Activated CD4-positive, alpha-beta memory T cell treated with anti-CD3 and anti-CD28 coated beads for 36 hours (primary cell): ENCODE measurements at regions not wholly inside any gene's neighbourhood (a gene's known extent, or its start where the extent isn't known, plus 50 kb on each side); places are given as distances from the start of the nearest gene placed in this dataset.

Experiments
- CTCF ChIA-PET: fragments of 350-600 bp; sonication (Branson Sonifier 250); formaldehyde crosslinking; loops from one replicate; lab custom pipeline; 2021; ENCODE audit warnings: antibody characterized with exemption, inconsistent platforms; lab: Charles Lee
- POLR2A ChIA-PET: fragments of 350-600 bp; sonication (Branson Sonifier 250); formaldehyde crosslinking; loops from one replicate; lab custom pipeline; 2021; ENCODE audit warnings: antibody characterized with exemption; lab: Charles Lee
- DNase-seq: peaks from one replicate; pipeline ENCODE4 v3.0.0-alpha.2; 2020
- H3K27ac Mint-ChIP-seq: one replicate; pipeline ENCODE4 v1.8.0; 2021; ENCODE audit warnings: mixed read lengths
- H3K27me3 Mint-ChIP-seq: one replicate; pipeline ENCODE4 v1.8.0; 2021; ENCODE audit warnings: mixed read lengths
- H3K36me3 Mint-ChIP-seq: one replicate; pipeline ENCODE4 v1.8.0; 2021; ENCODE audit warnings: mixed read lengths
- H3K4me1 Mint-ChIP-seq: one replicate; pipeline ENCODE4 v1.8.0; 2021; ENCODE audit warnings: low read depth, mixed read lengths
- H3K4me3 Mint-ChIP-seq: one replicate; pipeline ENCODE4 v1.8.0; 2021; ENCODE audit warnings: mild to moderate bottlenecking, mixed read lengths
- H3K9me3 Mint-ChIP-seq: one replicate; pipeline ENCODE4 v1.8.0; 2021; ENCODE audit warnings: mixed read lengths
- intact Hi-C: fragments of 100-400 bp; cut with micrococcal nuclease; formaldehyde crosslinking; loops from one replicate; pipeline ENCODE4 v1.15.1; 2023

- intact Hi-C loops = no loop called here
- no peak for DNase-seq
Observed at GRCh38 chr11:122435540-122436187, 219.9 kb upstream of the UBASH3B start.

GRCh38 chr11:122434786-122435185 lies 220.7 kb upstream of the UBASH3B start:
- Mint-ChIP-seq H3K36me3 (no peaks in the 10 kb centered on the region), H3K9me3 (no peaks in the 10 kb centered on the region), H3K27me3 (peaks cover 6% of the 10 kb centered on the region), H3K4me3 (no peak overlapping the region), H3K27ac (no peak overlapping the region), H3K4me1 (no peaks in the 10 kb centered on the region)
- ChIA-PET POLR2A (no interaction called here), CTCF (no interaction called here)
- DNase-seq = no peak
- intact Hi-C loops = no loop called here

More at GRCh38 chr11:122435540-122436187, 219.9 kb upstream of the UBASH3B start:
- H3K27me3 Mint-ChIP-seq = peaks cover 12% of the 10 kb centered on the region
- H3K9me3 Mint-ChIP-seq = no peaks in the 10 kb centered on the region
- H3K4me3 Mint-ChIP-seq = no peak overlapping the region
- POLR2A ChIA-PET = no interaction called here
- no peaks in the 10 kb centered on the region for H3K4me1 Mint-ChIP-seq
- H3K36me3 Mint-ChIP-seq = no peaks in the 10 kb centered on the region
- H3K27ac Mint-ChIP-seq = no peak overlapping the region
- CTCF ChIA-PET = no interaction called here

GRCh38 chr11:122430490-122430889 lies 225.0 kb upstream of the UBASH3B start:
- no peaks in the 10 kb centered on the region for H3K4me1 Mint-ChIP-seq
- CTCF ChIA-PET = no interaction called here
- DNase-seq = no peak
- no peak overlapping the region for H3K27ac Mint-ChIP-seq
- POLR2A ChIA-PET = no interaction called here
- H3K36me3 Mint-ChIP-seq = no peaks in the 10 kb centered on the region
- peaks cover 3% of the 10 kb centered on the region for H3K27me3 Mint-ChIP-seq
- H3K9me3 Mint-ChIP-seq = no peaks in the 10 kb centered on the region
- no peak overlapping the region for H3K4me3 Mint-ChIP-seq
- intact Hi-C loops = no loop called here

- no peaks in the 10 kb centered on the region for H3K36me3 Mint-ChIP-seq
- H3K27me3 Mint-ChIP-seq = peaks cover 5% of the 10 kb centered on the region
- H3K4me3 Mint-ChIP-seq = no peak overlapping the region
- ChIA-PET CTCF (no interaction called here), POLR2A (no interaction called here)
- H3K27ac Mint-ChIP-seq = no peak overlapping the region
- intact Hi-C loops = no loop called here
- no peak for DNase-seq
- no peaks in the 10 kb centered on the region for H3K4me1 Mint-ChIP-seq
- H3K9me3 Mint-ChIP-seq = no peaks in the 10 kb centered on the region
Observed at GRCh38 chr11:122426073-122426472, 229.4 kb upstream of the UBASH3B start.

- Mint-ChIP-seq H3K27me3 (peaks cover 5% of the 10 kb centered on the region), H3K9me3 (no peaks in the 10 kb centered on the region), H3K4me3 (no peak overlapping the region), H3K36me3 (no peaks in the 10 kb centered on the region), H3K27ac (no peak overlapping the region), H3K4me1 (no peaks in the 10 kb centered on the region)
- ChIA-PET POLR2A (no interaction called here), CTCF (no interaction called here)
- no peak for DNase-seq
- intact Hi-C loops = no loop called here
Observed at GRCh38 chr11:122424636-122425035, 230.9 kb upstream of the UBASH3B start.

- no peak overlapping the region for H3K27ac Mint-ChIP-seq
- no peak overlapping the region for H3K4me3 Mint-ChIP-seq
- H3K9me3 Mint-ChIP-seq = no peaks in the 10 kb centered on the region
- intact Hi-C loops = no loop called here
- H3K36me3 Mint-ChIP-seq = no peaks in the 10 kb centered on the region
- H3K27me3 Mint-ChIP-seq = peaks cover 5% of the 10 kb centered on the region
- POLR2A ChIA-PET = no interaction called here
- CTCF ChIA-PET = no interaction called here
- no peaks in the 10 kb centered on the region for H3K4me1 Mint-ChIP-seq
- no peak for DNase-seq
Observed at GRCh38 chr11:122423886-122424285, 231.6 kb upstream of the UBASH3B start.

GRCh38 chr11:122423273-122423672 lies 232.2 kb upstream of the UBASH3B start:
- no peak overlapping the region for H3K27ac Mint-ChIP-seq
- CTCF ChIA-PET = no interaction called here
- H3K9me3 Mint-ChIP-seq = no peaks in the 10 kb centered on the region
- no peaks in the 10 kb centered on the region for H3K36me3 Mint-ChIP-seq
- no peak overlapping the region for H3K4me3 Mint-ChIP-seq
- intact Hi-C loops = no loop called here
- no peak for DNase-seq
- POLR2A ChIA-PET = no interaction called here
- H3K4me1 Mint-ChIP-seq = no peaks in the 10 kb centered on the region
- H3K27me3 Mint-ChIP-seq = peaks cover 5% of the 10 kb centered on the region

GRCh38 chr11:122422682-122423081 lies 232.8 kb upstream of the UBASH3B start:
- intact Hi-C loops = no loop called here
- Mint-ChIP-seq H3K4me1 (no peaks in the 10 kb centered on the region), H3K27me3 (peaks cover 5% of the 10 kb centered on the region), H3K27ac (no peak overlapping the region), H3K4me3 (no peak overlapping the region), H3K9me3 (no peaks in the 10 kb centered on the region), H3K36me3 (no peaks in the 10 kb centered on the region)
- POLR2A ChIA-PET = no interaction called here
- CTCF ChIA-PET = no interaction called here
- DNase-seq = no peak

GRCh38 chr11:122421702-122422101 lies 233.8 kb upstream of the UBASH3B start:
- POLR2A ChIA-PET = no interaction called here
- Mint-ChIP-seq H3K27ac (no peak overlapping the region), H3K4me3 (no peak overlapping the region), H3K4me1 (no peaks in the 10 kb centered on the region), H3K36me3 (no peaks in the 10 kb centered on the region), H3K27me3 (peaks cover 5% of the 10 kb centered on the region), H3K9me3 (peaks cover under 1% of the 10 kb centered on the region)
- intact Hi-C loops = no loop called here
- CTCF ChIA-PET = no interaction called here
- DNase-seq = no peak

GRCh38 chr11:122418032-122418431 lies 237.5 kb upstream of the UBASH3B start:
- H3K9me3 Mint-ChIP-seq = peaks cover 19% of the 10 kb centered on the region
- intact Hi-C loops = no loop called here
- CTCF ChIA-PET = no interaction called here

GRCh38 chr11:122414406-122415018 lies 241.0 kb upstream of the UBASH3B start:
- no peak for DNase-seq
- no peaks in the 10 kb centered on the region for H3K36me3 Mint-ChIP-seq
- no peaks in the 10 kb centered on the region for H3K27me3 Mint-ChIP-seq
- no peaks in the 10 kb centered on the region for H3K4me1 Mint-ChIP-seq
- POLR2A ChIA-PET = no interaction called here
- H3K27ac Mint-ChIP-seq = no peak overlapping the region
- H3K4me3 Mint-ChIP-seq = no peak overlapping the region
- intact Hi-C loops = no loop called here
- CTCF ChIA-PET = no interaction called here
- peaks cover 19% of the 10 kb centered on the region for H3K9me3 Mint-ChIP-seq

More at GRCh38 chr11:122418032-122418431, 237.5 kb upstream of the UBASH3B start:
- no peak overlapping the region for H3K4me3 Mint-ChIP-seq
- H3K36me3 Mint-ChIP-seq = no peaks in the 10 kb centered on the region
- H3K4me1 Mint-ChIP-seq = no peaks in the 10 kb centered on the region
- H3K27me3 Mint-ChIP-seq = peaks cover 2% of the 10 kb centered on the region
- POLR2A ChIA-PET = no interaction called here
- H3K27ac Mint-ChIP-seq = no peak overlapping the region
- no peak for DNase-seq

- H3K9me3 Mint-ChIP-seq = peaks cover 19% of the 10 kb centered on the region
- ChIA-PET POLR2A (no interaction called here), CTCF (interaction anchor here (0.8 kb wide), 1 partner anchor 9 kb away, joined by 3 read pairs; no protein-coding TSS in a partner anchor)
- no peak for DNase-seq
- no peaks in the 10 kb centered on the region for H3K4me1 Mint-ChIP-seq
- no peak overlapping the region for H3K27ac Mint-ChIP-seq
- intact Hi-C loops = no loop called here
- no peak overlapping the region for H3K4me3 Mint-ChIP-seq
- H3K27me3 Mint-ChIP-seq = no peaks in the 10 kb centered on the region
- H3K36me3 Mint-ChIP-seq = no peaks in the 10 kb centered on the region
Observed at GRCh38 chr11:122413677-122414076, 241.8 kb upstream of the UBASH3B start.

GRCh38 chr11:122412581-122412980 lies 242.9 kb upstream of the UBASH3B start:
- POLR2A ChIA-PET = no interaction called here
- H3K9me3 Mint-ChIP-seq = peaks cover 19% of the 10 kb centered on the region
- no peak for DNase-seq
- no peaks in the 10 kb centered on the region for H3K27me3 Mint-ChIP-seq
- no peak overlapping the region for H3K27ac Mint-ChIP-seq
- H3K36me3 Mint-ChIP-seq = no peaks in the 10 kb centered on the region
- intact Hi-C loops = no loop called here
- no peak overlapping the region for H3K4me3 Mint-ChIP-seq
- no peaks in the 10 kb centered on the region for H3K4me1 Mint-ChIP-seq
- CTCF ChIA-PET = no interaction called here
